NCI-H1105 treated with DMSO at 0.1 percent for 48 hours (cell line): ENCODE measurements at regions not wholly inside any gene's neighbourhood (a gene's known extent, or its start where the extent isn't known, plus 50 kb on each side); places are given as distances from the start of the nearest gene placed in this dataset.

Source experiments
- DNase-seq: peaks from one replicate; lab custom pipeline; 2025; lab: John Stamatoyannopoulos, UW

- no peak for DNase-seq
Observed at GRCh38 chr4:144202081-144202480, 61.6 kb upstream of the GYPA start.

- no peak for DNase-seq
Observed at GRCh38 chr4:144203155-144203554, 62.6 kb upstream of the GYPA start.

DNA sequence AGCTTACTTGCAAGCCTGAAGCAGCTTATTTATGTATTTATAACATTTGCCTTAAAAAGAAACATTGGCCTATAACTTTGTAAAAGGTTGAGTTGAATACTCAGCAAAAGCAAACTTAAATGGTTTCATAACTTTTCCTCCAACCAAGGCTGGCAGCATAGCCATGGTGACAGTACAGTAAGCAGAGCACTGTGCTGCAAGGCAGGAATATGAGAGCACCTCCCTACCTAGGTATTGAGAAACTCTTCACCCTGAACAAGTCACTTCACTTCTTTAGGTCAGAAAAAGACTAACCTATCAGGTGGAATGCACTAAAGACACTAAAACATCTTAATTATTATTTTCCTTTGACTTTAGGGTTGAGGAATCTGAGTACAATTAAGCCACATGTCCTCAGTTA lies 63.9 kb upstream of the GYPA start:
- DNase-seq = no peak

DNA sequence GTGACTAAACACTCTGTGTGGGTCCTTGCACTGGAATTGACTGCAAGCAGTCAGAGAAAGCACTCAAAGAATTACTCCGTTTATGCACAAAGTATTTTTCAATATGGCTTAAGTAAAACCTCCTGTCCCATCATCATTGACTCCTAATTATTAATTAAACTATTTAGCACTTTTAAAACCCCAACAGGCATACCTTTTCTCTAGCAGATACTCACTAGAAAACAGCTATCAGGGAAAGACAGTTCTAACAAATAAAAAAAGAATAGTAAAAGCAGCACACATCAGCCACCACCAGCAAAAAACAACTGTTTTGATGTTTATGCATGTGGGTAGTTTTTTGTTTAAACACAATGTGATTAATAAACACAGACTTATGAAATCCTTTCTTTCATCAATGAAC lies 66.2 kb upstream of the GYPA start:
- DNase-seq = no peak

DNA sequence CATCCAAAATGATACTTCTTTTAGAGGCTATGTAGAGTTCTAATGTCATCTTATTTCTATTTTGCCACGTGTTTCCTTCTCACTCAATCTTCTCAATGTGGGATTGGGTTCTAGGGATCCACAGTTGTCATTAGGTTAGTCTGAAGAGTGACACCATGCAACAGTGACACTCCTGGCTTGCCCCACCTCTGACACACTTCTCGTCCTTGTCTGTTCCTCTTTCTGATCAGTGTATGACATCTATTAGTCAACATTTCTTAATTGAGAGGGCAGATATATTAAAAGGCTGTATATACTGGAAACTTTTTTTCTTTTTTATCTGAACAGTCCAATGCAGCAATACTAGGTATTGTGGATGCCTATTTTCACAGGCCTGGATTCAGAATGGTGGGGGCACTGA lies 67.6 kb upstream of the GYPA start:
- no peak for DNase-seq

- no peak for DNase-seq
Observed at GRCh38 chr4:144209491-144209890, 69.0 kb upstream of the GYPA start.

DNA sequence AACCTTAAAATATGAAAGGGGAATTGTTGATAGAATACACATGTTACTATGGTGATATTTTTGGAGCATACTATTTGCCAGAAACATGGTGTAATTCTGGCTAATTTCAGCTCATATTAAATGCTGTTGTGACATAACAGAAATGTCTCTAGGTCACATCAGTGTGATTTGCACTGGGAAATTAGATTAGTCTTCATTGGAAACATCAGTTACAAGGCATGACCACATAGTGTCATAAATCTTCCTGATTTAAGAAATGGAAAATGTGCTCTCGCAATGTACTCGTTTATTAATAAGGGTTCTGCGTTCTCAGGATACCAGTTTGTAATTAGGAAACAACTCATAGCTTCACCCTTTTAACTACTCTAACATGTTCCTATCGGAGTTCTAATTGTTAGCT lies 72.9 kb upstream of the GYPA start:
- no peak for DNase-seq

DNA sequence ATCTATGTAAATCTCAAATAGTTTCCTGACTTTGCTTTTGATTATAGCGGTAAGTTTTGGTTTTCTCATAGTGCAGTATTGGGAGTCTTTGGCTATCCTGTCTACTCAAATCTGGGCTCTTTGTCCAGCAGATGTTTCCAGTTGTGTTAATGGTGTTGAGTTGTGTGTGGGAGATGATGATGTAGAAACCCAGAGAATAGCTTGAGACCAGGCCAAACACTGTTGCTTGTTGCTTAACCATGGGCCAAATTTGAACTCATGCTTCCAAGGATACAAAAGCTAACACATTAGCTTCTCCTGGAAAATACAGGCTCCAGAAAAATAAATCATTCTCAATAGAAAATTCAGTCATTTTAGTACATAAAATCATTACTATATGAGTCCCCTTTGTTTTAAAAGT lies 82.6 kb upstream of the GYPA start:
- no peak for DNase-seq

DNA sequence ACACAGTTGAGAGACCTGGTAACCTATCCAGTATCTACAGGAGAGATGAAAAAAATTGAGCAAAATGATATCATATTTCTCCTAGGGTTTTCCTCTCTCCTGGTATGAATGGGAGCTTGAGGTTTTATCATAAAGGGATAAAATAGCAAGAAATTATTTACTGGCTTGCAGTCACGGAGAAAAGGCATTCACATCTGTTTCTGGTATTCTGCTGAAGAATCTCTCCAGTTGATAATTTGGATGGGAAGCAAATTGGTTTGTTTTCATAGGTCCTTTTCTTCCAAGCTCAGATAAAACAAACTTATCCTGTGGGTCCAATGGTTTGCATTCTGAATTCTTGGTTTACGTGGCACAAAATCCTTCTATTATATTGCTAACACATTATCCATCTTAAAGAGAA lies 83.1 kb upstream of the GYPA start:
- no peak for DNase-seq

DNA sequence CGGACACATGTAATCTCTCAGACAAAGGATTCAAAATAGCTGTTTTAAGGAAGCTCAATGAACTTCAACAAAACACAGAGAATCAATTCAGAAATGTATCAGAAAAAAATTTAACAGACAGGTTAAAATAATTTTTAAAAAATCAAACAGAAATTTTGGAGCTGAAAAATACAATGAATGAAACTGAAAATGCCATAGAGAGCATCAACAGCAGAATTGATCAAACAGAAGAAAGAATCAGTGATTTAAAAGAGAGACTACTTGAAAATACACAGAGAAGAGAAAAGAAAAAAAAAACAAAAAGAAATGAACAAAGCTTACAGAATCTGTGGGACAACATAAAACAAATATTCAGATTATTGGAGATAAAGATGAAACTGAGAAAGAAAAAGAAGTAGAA lies 118.8 kb upstream of the GYPA start:
- no peak for DNase-seq

- peak; percentile 71 for DNase-seq
Observed at GRCh38 chr4:144267084-144267483, 126.6 kb upstream of the GYPA start.

GRCh38 chr4:144280688-144281087 lies 140.2 kb upstream of the GYPA start:
- DNase-seq = no peak

DNA sequence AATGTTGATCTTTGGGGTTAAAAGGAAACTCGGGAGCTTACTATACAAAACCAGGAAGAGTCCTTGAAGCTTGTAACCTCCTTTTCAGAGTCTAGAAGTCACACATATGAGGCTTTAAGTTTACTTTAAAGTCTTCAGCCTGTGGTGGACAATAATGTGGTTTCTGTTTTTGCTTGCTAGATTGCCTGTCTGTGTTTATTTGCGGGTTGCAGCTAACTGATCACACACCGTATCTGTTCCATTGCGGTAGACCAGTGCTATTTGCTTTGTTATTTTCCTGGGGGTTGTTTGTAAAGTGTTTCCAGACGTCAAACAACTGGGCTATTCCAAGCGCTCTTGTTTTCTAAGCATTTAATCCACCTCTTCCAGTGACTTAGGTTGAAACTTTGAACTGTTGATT lies 143.0 kb upstream of the GYPA start:
- DNase-seq = no peak

GRCh38 chr4:144284026-144284425 lies 143.5 kb upstream of the GYPA start:
- DNase-seq = no peak

GRCh38 chr4:144288011-144288903 lies 147.7 kb upstream of the GYPA start:
- DNase-seq = no peak

- DNase-seq = no peak
Observed at GRCh38 chr4:144289667-144290428, 149.3 kb upstream of the GYPA start.

- no peak for DNase-seq
Observed at GRCh38 chr4:144291164-144291563, 150.6 kb upstream of the GYPA start.

GRCh38 chr4:144294211-144294610 lies 153.7 kb upstream of the GYPA start:
- DNase-seq = no peak

- DNase-seq = no peak
Observed at GRCh38 chr4:144295286-144295995, 154.9 kb upstream of the GYPA start.

DNA sequence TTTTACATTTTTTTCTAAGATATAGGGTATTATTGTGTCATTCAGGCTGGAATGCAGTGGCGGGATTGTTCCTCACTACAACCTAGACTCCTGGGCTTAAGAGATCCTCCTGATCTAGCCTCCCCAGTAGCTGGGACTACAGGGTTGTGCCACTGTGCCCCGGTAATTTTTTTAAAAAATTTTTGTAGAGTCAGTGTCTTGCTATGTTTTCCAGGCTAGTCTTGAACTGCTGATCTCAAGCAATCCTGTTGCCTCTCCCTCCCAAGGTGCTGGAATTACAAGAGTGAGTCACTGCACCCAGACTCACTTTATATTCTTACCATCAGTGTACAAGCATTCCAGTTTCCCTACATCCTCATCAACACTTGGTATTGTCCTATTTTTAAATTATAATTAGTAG lies 156.4 kb upstream of the GYPA start:
- no peak for DNase-seq

DNA sequence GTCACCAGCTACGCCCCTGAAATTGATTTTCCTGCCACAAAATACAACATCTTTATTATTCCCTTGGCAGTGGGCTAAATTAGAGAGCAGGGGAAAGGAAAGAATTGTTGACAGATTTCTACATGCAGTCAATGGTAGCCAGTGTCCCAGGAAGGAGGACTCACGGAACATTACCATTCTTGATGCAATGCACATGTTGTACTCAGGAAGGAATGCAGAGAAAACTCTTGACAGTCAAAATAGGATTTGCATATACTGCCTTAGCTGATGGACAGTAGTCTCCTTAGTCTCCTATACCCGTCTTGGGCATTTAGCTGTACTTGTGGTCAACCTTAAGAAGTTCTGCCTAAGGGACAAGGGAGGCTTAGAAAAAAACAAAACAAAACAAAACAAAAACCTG lies 158.0 kb upstream of the GYPA start:
- DNase-seq = no peak

- no peak for DNase-seq
Observed at GRCh38 chr4:144300616-144301015, 160.1 kb upstream of the GYPA start.
